ENCODE measurements at regions not wholly inside any gene's neighbourhood (a gene's known extent, or its start where the extent isn't known, plus 50 kb on each side); places are given as distances from the start of the nearest gene placed in this dataset.

DNA sequence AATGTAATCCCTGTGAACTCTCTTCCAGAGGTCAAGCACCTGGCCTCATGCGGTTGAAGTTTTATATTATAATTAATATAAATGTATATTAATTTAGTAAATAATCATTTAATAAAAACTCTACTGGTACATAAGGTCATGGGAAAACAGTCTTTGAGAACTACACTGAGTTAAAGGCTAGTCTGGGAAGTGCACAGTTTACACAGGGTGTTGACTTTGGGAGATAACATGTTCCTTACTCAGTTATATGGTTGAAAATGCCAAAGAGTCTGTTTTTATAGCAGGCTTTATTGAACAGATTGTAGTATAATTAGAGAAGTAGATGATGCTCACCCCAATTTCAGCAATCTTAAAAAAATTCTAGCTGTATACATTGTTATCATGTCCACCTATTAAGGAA is 735.9 kb downstream of the GATA3 start:
- H3K4me1 ChIP-seq (ENCODE audit: control insufficient read depth in 2 of 2, insufficient read depth in 2 of 2, low read length in 1 of 2) = no peaks in the 10 kb centered on the region
- 59 to 93% methylated on average over 1 of the region's 1 CpG for WGBS, 2 donors
- H3K27ac ChIP-seq (ENCODE audit: low read depth in 2 of 2, low read length in 1 of 2) = no peak overlapping the region
- no peaks in the 10 kb centered on the region for H3K9me3 ChIP-seq (ENCODE audit: control insufficient read depth in 2 of 2, insufficient read depth in 1 of 2, low read depth in 1 of 2, low read length in 1 of 2)
- no peak overlapping the region for H3K4me3 ChIP-seq (ENCODE audit: low read depth in 1 of 2, low read length in 2 of 2)
- no peaks in the 10 kb centered on the region for H3K27me3 ChIP-seq (ENCODE audit: control insufficient read depth in 1 of 2, insufficient read depth in 2 of 2, low read length in 2 of 2)
- H3K36me3 ChIP-seq (ENCODE audit: control insufficient read depth in 2 of 2, insufficient read depth in 2 of 2, low read length in 1 of 2) = no peaks in the 10 kb centered on the region

DNA sequence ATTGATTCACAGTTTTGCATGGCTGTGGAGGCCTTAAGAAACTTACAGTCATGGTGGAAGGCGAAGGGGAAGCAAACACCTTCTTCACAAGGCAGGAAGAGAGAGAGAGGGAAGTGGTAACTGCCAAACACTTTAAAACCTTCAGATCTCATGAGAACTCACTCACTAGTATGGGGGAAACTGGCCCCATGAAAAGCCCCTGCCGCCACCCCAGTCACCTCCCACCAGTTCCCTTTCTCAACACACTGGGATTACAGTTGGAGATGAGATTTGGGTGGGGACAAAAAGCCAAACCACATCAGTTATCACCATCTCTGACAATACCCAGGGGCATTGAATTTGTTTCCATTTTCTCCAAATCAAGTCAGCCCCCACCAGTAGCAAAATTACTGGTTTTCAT is 740.4 kb downstream of the GATA3 start:
- no peaks in the 10 kb centered on the region for H3K9me3 ChIP-seq (ENCODE audit: control insufficient read depth in 2 of 2, insufficient read depth in 1 of 2, low read depth in 1 of 2, low read length in 1 of 2)
- no peaks in the 10 kb centered on the region for H3K36me3 ChIP-seq (ENCODE audit: control insufficient read depth in 2 of 2, insufficient read depth in 2 of 2, low read length in 1 of 2)
- no peak overlapping the region for H3K4me3 ChIP-seq (ENCODE audit: low read depth in 1 of 2, low read length in 2 of 2)
- 77 to 91% methylated on average over 2 of the region's 2 CpGs for WGBS, 2 donors
- no peak overlapping the region for H3K27ac ChIP-seq (ENCODE audit: low read depth in 2 of 2, low read length in 1 of 2)
- peaks cover 0 to 2% of the 10 kb centered on the region in 2 donors for H3K27me3 ChIP-seq (ENCODE audit: control insufficient read depth in 1 of 2, insufficient read depth in 2 of 2, low read length in 2 of 2)
- H3K4me1 ChIP-seq (ENCODE audit: control insufficient read depth in 2 of 2, insufficient read depth in 2 of 2, low read length in 1 of 2) = no peaks in the 10 kb centered on the region

DNA sequence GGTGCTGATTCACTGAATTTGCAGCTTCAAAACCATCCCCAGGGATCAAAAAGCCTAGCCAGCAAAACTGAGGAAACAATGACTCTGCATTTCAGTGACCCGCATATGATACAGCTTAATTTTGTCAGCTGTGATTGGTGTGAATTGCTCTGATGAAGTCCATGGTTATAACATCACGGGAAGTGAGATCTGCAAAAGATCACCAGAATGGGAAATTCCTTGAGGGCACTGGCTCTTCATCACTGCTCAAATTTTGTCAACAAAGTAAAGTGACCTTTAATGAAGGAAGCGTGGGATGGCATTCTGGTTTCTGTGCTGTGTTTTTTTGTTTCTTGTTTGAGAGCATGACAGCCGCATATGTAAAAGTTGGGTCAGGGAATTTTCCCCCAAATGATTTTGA is 745.9 kb downstream of the GATA3 start:
- Histone ChIP-seq H3K9me3 (ENCODE audit: control insufficient read depth in 2 of 2, insufficient read depth in 1 of 2, low read depth in 1 of 2, low read length in 1 of 2) (no peaks in the 10 kb centered on the region), H3K36me3 (ENCODE audit: control insufficient read depth in 2 of 2, insufficient read depth in 2 of 2, low read length in 1 of 2) (no peaks in the 10 kb centered on the region), H3K4me1 (ENCODE audit: control insufficient read depth in 2 of 2, insufficient read depth in 2 of 2, low read length in 1 of 2) (no peaks in the 10 kb centered on the region), H3K27ac (ENCODE audit: low read depth in 2 of 2, low read length in 1 of 2) (no peak overlapping the region), H3K4me3 (ENCODE audit: low read depth in 1 of 2, low read length in 2 of 2) (no peak overlapping the region), H3K27me3 (ENCODE audit: control insufficient read depth in 1 of 2, insufficient read depth in 2 of 2, low read length in 2 of 2) (peaks cover 0 to 2% of the 10 kb centered on the region in 2 donors)
- WGBS, 2 donors = 70 to 72% methylated on average over 4 of the region's 4 CpGs

DNA sequence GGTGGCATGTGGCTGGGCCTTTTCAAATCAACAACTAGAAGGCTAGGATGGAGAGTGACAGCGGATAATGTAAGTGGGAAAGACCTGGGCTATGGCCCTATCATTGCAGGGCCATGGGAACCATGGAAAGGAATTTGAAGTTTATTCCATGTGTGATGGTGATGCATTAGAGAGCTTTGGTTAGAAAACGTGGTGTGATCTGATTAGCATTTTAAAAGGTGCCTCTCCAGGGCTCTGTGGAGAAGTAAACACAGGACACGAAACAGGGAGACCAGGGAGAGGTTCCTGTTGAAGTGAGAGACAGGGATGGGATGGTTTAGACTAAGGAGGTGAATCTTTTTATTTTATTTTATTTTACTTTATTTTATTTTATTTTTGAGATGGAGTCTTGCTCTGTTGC is 749.5 kb downstream of the GATA3 start:
- H3K4me1 ChIP-seq (ENCODE audit: control insufficient read depth in 2 of 2, insufficient read depth in 2 of 2, low read length in 1 of 2) = no peaks in the 10 kb centered on the region
- 54 to 62% methylated on average over 3 of the region's 3 CpGs for whole genome bisulfite sequencing, 2 donors
- no peaks in the 10 kb centered on the region for H3K27me3 ChIP-seq (ENCODE audit: control insufficient read depth in 1 of 2, insufficient read depth in 2 of 2, low read length in 2 of 2)
- H3K9me3 ChIP-seq (ENCODE audit: control insufficient read depth in 2 of 2, insufficient read depth in 1 of 2, low read depth in 1 of 2, low read length in 1 of 2) = no peaks in the 10 kb centered on the region
- H3K27ac ChIP-seq (ENCODE audit: low read depth in 2 of 2, low read length in 1 of 2) = no peak overlapping the region
- no peaks in the 10 kb centered on the region for H3K36me3 ChIP-seq (ENCODE audit: control insufficient read depth in 2 of 2, insufficient read depth in 2 of 2, low read length in 1 of 2)
- no peak overlapping the region for H3K4me3 ChIP-seq (ENCODE audit: low read depth in 1 of 2, low read length in 2 of 2)

DNA sequence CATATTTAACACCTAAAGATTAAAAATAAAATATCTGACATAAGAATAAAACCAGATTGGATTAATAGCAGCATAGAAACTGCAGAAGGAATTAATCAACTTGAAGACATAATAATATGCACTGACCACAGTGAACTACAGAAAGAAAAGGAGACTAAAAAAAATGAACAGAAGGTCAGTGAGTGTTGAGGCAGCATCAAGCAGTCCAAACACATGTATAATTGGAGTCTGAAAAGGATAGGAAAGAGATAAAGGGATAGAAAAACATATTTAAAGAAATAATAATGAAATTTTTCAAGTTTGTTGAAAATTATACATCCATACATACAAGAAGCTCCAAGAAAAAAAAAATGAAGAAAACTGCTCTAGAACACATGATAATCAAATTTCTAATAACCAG is 756.2 kb downstream of the GATA3 start:
- H3K36me3 ChIP-seq (ENCODE audit: control insufficient read depth in 2 of 2, insufficient read depth in 2 of 2, low read length in 1 of 2) = no peaks in the 10 kb centered on the region
- H3K4me3 ChIP-seq (ENCODE audit: low read depth in 1 of 2, low read length in 2 of 2) = no peak overlapping the region
- H3K27me3 ChIP-seq (ENCODE audit: control insufficient read depth in 1 of 2, insufficient read depth in 2 of 2, low read length in 2 of 2) = no peaks in the 10 kb centered on the region

DNA sequence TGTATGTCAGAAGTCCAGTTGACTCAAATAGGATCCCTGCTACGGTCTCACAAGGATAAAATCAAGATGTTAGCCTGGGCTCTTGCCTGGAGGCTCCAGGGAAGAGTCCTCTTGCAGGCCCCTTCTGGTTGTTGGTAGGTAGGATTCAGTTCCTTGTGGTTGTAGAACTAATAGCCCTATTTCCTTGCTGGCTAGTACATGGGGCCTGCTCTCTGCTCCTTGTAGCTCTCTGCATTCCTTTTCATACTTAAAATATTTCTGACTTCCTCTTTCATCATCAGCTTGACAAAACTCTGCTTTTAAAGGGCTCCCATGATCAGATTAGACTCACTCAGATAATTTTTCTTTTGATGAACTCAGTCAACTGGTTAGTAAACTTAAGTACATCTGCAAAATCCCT is 756.7 kb downstream of the GATA3 start:
- Histone ChIP-seq H3K9me3 (ENCODE audit: control insufficient read depth in 2 of 2, insufficient read depth in 1 of 2, low read depth in 1 of 2, low read length in 1 of 2) (no peaks in the 10 kb centered on the region), H3K4me1 (ENCODE audit: control insufficient read depth in 2 of 2, insufficient read depth in 2 of 2, low read length in 1 of 2) (no peaks in the 10 kb centered on the region), H3K36me3 (ENCODE audit: control insufficient read depth in 2 of 2, insufficient read depth in 2 of 2, low read length in 1 of 2) (no peaks in the 10 kb centered on the region), H3K27me3 (ENCODE audit: control insufficient read depth in 1 of 2, insufficient read depth in 2 of 2, low read length in 2 of 2) (peaks cover 0 to 2% of the 10 kb centered on the region in 2 donors), H3K27ac (ENCODE audit: low read depth in 2 of 2, low read length in 1 of 2) (no peak overlapping the region), H3K4me3 (ENCODE audit: low read depth in 1 of 2, low read length in 2 of 2) (no peak overlapping the region)
- WGBS, 2 donors = 63 to 72% methylated on average over 1 of the region's 1 CpG

More for the DNA sequence above, 756.2 kb downstream of the GATA3 start:
- Histone ChIP-seq H3K27ac (ENCODE audit: low read depth in 2 of 2, low read length in 1 of 2) (no peak overlapping the region), H3K4me1 (ENCODE audit: control insufficient read depth in 2 of 2, insufficient read depth in 2 of 2, low read length in 1 of 2) (no peaks in the 10 kb centered on the region), H3K9me3 (ENCODE audit: control insufficient read depth in 2 of 2, insufficient read depth in 1 of 2, low read depth in 1 of 2, low read length in 1 of 2) (no peaks in the 10 kb centered on the region)

DNA sequence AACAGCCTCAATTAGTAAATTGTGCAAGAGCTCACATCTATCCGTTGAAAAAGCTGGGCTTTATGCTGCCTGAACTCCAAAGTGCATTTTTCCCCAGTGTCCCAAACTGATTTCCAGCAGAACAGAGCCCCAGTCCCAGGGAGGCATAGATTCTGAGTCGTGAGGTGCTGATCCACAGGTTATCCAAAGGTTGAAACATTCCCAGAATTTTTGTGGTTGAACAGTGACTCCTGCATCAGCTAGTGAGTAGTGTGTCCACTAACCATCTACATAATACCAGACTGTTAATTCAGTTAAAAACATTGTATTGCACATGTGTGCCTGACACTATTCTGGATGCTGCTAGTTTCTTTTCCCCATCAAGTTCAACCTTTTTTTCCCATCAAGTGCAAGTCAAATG is 761.5 kb downstream of the GATA3 start:
- Histone ChIP-seq H3K27me3 (ENCODE audit: control insufficient read depth in 1 of 2, insufficient read depth in 2 of 2, low read length in 2 of 2) (peaks cover 0 to 2% of the 10 kb centered on the region in 2 donors), H3K27ac (ENCODE audit: low read depth in 2 of 2, low read length in 1 of 2) (no peak overlapping the region), H3K36me3 (ENCODE audit: control insufficient read depth in 2 of 2, insufficient read depth in 2 of 2, low read length in 1 of 2) (no peaks in the 10 kb centered on the region), H3K4me1 (ENCODE audit: control insufficient read depth in 2 of 2, insufficient read depth in 2 of 2, low read length in 1 of 2) (no peaks in the 10 kb centered on the region), H3K9me3 (ENCODE audit: control insufficient read depth in 2 of 2, insufficient read depth in 1 of 2, low read depth in 1 of 2, low read length in 1 of 2) (no peaks in the 10 kb centered on the region), H3K4me3 (ENCODE audit: low read depth in 1 of 2, low read length in 2 of 2) (no peak overlapping the region)
- 63 to 70% methylated on average over 2 of the region's 2 CpGs for WGBS, 2 donors

DNA sequence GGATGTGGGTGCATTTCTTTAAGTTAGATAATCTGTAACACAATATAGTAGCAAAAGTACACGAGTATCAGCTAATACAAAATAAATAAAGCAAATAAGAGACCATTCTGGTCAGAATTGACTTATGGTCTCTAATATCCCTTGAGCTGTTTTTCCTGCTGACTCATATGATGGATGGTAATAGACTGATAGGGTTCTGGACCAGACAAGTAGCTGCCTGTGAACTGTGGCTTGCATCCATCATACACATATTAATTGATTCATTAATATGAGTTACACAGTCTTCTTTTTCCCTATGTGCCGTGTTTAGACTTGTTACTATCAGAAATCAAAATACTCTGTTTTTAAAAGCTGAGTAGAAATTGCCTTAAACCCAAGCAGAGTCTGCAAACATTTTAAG is 762.8 kb downstream of the GATA3 start:
- Histone ChIP-seq H3K27ac (ENCODE audit: low read depth in 2 of 2, low read length in 1 of 2) (no peak overlapping the region), H3K36me3 (ENCODE audit: control insufficient read depth in 2 of 2, insufficient read depth in 2 of 2, low read length in 1 of 2) (no peaks in the 10 kb centered on the region), H3K9me3 (ENCODE audit: control insufficient read depth in 2 of 2, insufficient read depth in 1 of 2, low read depth in 1 of 2, low read length in 1 of 2) (no peaks in the 10 kb centered on the region), H3K27me3 (ENCODE audit: control insufficient read depth in 1 of 2, insufficient read depth in 2 of 2, low read length in 2 of 2) (peaks cover 0 to 2% of the 10 kb centered on the region in 2 donors), H3K4me1 (ENCODE audit: control insufficient read depth in 2 of 2, insufficient read depth in 2 of 2, low read length in 1 of 2) (no peaks in the 10 kb centered on the region), H3K4me3 (ENCODE audit: low read depth in 1 of 2, low read length in 2 of 2) (no peak overlapping the region)
- WGBS, 2 donors = 29 to 34% methylated on average over 2 of the region's 2 CpGs

DNA sequence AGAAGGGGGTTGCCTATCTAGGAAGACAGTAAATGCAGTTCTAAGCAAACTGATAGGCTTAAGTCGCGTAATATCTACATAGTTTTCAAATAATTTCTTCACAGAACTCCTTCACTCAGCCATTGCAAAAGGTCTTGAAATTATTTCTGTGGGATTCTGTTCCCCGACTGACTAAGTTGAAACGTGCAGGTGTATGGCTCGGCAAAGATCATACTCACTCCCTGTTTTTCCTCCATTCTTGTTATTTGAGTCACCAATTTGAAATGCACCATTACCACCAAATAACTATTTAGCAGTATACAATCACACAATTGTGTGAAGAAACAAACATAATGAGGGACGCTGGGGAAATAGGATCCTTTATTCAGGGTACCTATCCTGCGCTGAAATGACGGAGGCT is 771.1 kb downstream of the GATA3 start:
- Histone ChIP-seq H3K27me3 (ENCODE audit: control insufficient read depth in 1 of 2, insufficient read depth in 2 of 2, low read length in 2 of 2) (peaks cover 0 to 2% of the 10 kb centered on the region in 2 donors), H3K36me3 (ENCODE audit: control insufficient read depth in 2 of 2, insufficient read depth in 2 of 2, low read length in 1 of 2) (no peaks in the 10 kb centered on the region), H3K4me3 (ENCODE audit: low read depth in 1 of 2, low read length in 2 of 2) (no peak overlapping the region), H3K27ac (ENCODE audit: low read depth in 2 of 2, low read length in 1 of 2) (no peak overlapping the region), H3K9me3 (ENCODE audit: control insufficient read depth in 2 of 2, insufficient read depth in 1 of 2, low read depth in 1 of 2, low read length in 1 of 2) (no peaks in the 10 kb centered on the region), H3K4me1 (ENCODE audit: control insufficient read depth in 2 of 2, insufficient read depth in 2 of 2, low read length in 1 of 2) (no peaks in the 10 kb centered on the region)
- WGBS, 2 donors = 85 to 90% methylated on average over 8 of the region's 8 CpGs

DNA sequence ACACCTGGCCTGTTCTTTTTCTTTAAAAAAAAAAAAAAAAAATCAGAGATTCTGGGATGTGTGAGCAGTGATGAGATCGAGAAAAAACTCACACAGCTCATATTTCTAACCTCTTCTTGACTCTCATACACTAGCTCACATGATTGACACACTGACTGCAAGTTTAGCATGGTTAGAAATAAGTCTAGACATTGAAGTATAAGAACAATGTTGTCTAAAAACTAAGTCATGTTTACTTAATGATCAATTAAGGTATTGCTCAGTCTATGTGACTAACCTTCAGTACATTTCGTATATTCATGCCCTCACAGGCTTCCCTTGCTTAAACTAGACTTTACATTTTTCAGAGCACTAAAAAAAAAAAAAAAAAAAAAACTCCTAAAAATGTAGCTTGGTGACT is 775.1 kb downstream of the GATA3 start:
- 46 to 49% methylated on average over 2 of the region's 2 CpGs for WGBS, 2 donors
- H3K27ac ChIP-seq (ENCODE audit: low read depth in 2 of 2, low read length in 1 of 2) = no peak overlapping the region
- H3K27me3 ChIP-seq (ENCODE audit: control insufficient read depth in 1 of 2, insufficient read depth in 2 of 2, low read length in 2 of 2) = peaks cover 0 to 2% of the 10 kb centered on the region in 2 donors
- H3K4me1 ChIP-seq (ENCODE audit: control insufficient read depth in 2 of 2, insufficient read depth in 2 of 2, low read length in 1 of 2) = no peaks in the 10 kb centered on the region
- H3K4me3 ChIP-seq (ENCODE audit: low read depth in 1 of 2, low read length in 2 of 2) = no peak overlapping the region
- no peaks in the 10 kb centered on the region for H3K9me3 ChIP-seq (ENCODE audit: control insufficient read depth in 2 of 2, insufficient read depth in 1 of 2, low read depth in 1 of 2, low read length in 1 of 2)
- H3K36me3 ChIP-seq (ENCODE audit: control insufficient read depth in 2 of 2, insufficient read depth in 2 of 2, low read length in 1 of 2) = no peaks in the 10 kb centered on the region

Data from esophagus (tissue), 2 donors.